ENCODE measurements at regions not wholly inside any gene's neighbourhood (a gene's known extent, or its start where the extent isn't known, plus 50 kb on each side); places are given as distances from the start of the nearest gene placed in this dataset.
"Not testable (repeated sequence)": the region's sequence is repeated elsewhere in the genome, so short reads cannot be mapped to it uniquely, and the experiment has no call there.

- TF ChIP-seq CTCF (IDR thresholded peaks at IDR 0.05): no peak
- no peaks in the 10 kb centered on the region for H3K36me3 ChIP-seq
- intact Hi-C loops (cut with DNase I): no loop called here
- no peak for DNase-seq (ENCODE audit: low spot score in 2 of 2)
- no peaks in the 10 kb centered on the region for H3K9me3 ChIP-seq
- no peaks in the 10 kb centered on the region for H3K4me1 ChIP-seq
- no peaks in the 10 kb centered on the region for H3K27me3 ChIP-seq
- no peak overlapping the region for H3K27ac ChIP-seq
- H3K4me3 ChIP-seq: no peak overlapping the region
Observed at GRCh38 chr11:22456993-22457762, 119.0 kb downstream of the SLC17A6 start.

- DNase-seq (ENCODE audit: low spot score in 2 of 2): no peak
- no peaks in the 10 kb centered on the region for H3K36me3 ChIP-seq
- no peak overlapping the region for H3K27ac ChIP-seq
- no peaks in the 10 kb centered on the region for H3K4me1 ChIP-seq
- no peaks in the 10 kb centered on the region for H3K27me3 ChIP-seq
- no peaks in the 10 kb centered on the region for H3K9me3 ChIP-seq
- H3K4me3 ChIP-seq: no peak overlapping the region
- no peak for TF ChIP-seq CTCF (IDR thresholded peaks at IDR 0.05)
- intact Hi-C loops (cut with DNase I): no loop called here
Observed at GRCh38 chr11:22454461-22455090, 116.4 kb downstream of the SLC17A6 start.

- Histone ChIP-seq H3K27me3 (no peaks in the 10 kb centered on the region), H3K9me3 (no peaks in the 10 kb centered on the region), H3K27ac (no peak overlapping the region), H3K4me1 (no peaks in the 10 kb centered on the region), H3K36me3 (no peaks in the 10 kb centered on the region), H3K4me3 (no peak overlapping the region)
- no peak for DNase-seq (ENCODE audit: low spot score in 2 of 2)
- intact Hi-C loops (cut with DNase I): no loop called here
- TF ChIP-seq CTCF (IDR thresholded peaks at IDR 0.05): no peak
Observed at GRCh38 chr11:22449441-22449840, 111.3 kb downstream of the SLC17A6 start.

- no peak for TF ChIP-seq CTCF (IDR thresholded peaks at IDR 0.05)
- no peaks in the 10 kb centered on the region for H3K9me3 ChIP-seq
- no peaks in the 10 kb centered on the region for H3K27me3 ChIP-seq
- intact Hi-C loops (cut with DNase I): no loop called here
- no peak overlapping the region for H3K27ac ChIP-seq
- H3K36me3 ChIP-seq: no peaks in the 10 kb centered on the region
- no peak for DNase-seq (ENCODE audit: low spot score in 2 of 2)
- no peak overlapping the region for H3K4me3 ChIP-seq
- H3K4me1 ChIP-seq: no peaks in the 10 kb centered on the region
Observed at GRCh38 chr11:22444076-22444475, 105.9 kb downstream of the SLC17A6 start.

GRCh38 chr11:22441831-22442230, 103.7 kb downstream of the SLC17A6 start:
- no peak for TF ChIP-seq CTCF (IDR thresholded peaks at IDR 0.05)
- intact Hi-C loops (cut with DNase I): no loop called here
- Histone ChIP-seq H3K4me3 (no peak overlapping the region), H3K27ac (no peak overlapping the region), H3K9me3 (no peaks in the 10 kb centered on the region), H3K36me3 (no peaks in the 10 kb centered on the region), H3K4me1 (no peaks in the 10 kb centered on the region), H3K27me3 (no peaks in the 10 kb centered on the region)
- no peak for DNase-seq (ENCODE audit: low spot score in 2 of 2)

- intact Hi-C loops (cut with DNase I); DNase-seq (ENCODE audit: low spot score in 2 of 2): not testable (repeated sequence)
Observed at GRCh38 chr11:22435582-22435981, 97.4 kb downstream of the SLC17A6 start.

More at GRCh38 chr11:22435582-22435981, 97.4 kb downstream of the SLC17A6 start:
- H3K9me3 ChIP-seq, H3K4me1 ChIP-seq, H3K4me3 ChIP-seq, H3K36me3 ChIP-seq, H3K27me3 ChIP-seq, H3K27ac ChIP-seq: not testable (repeated sequence)

Measured in ascending aorta (tissue), 2 donors.